Heart right ventricle (tissue), 16 donors: ENCODE measurements at regions not wholly inside any gene's neighbourhood (a gene's known extent, or its start where the extent isn't known, plus 50 kb on each side); places are given as distances from the start of the nearest gene placed in this dataset.

ENCODE experiments used
- ATAC-seq, 8 donors: fragments of 200-7000 bp; cut with Tn5 transposase; one replicate each; pipeline ENCODE4 v1.9.1; 2020; ENCODE audit warnings: mild to moderate bottlenecking in 8 of 8, moderate library complexity in 8 of 8, moderate number of reproducible peaks in 1 of 8
- DNase-seq, 2 donors: peaks; one replicate each; pipeline ENCODE4 v3.0.0-alpha.2; 2020
- H3K27ac ChIP-seq, 10 donors: fragments of 200-600 bp; sonication (generic) in 2 of 10; one replicate each; pipeline versions ENCODE4 v1.5.0 to v1.8.0; 2020 to 2022; ENCODE audit warnings: mild to moderate bottlenecking in 3 of 10
- H3K27me3 ChIP-seq, 7 donors: fragments of 200-600 bp; one replicate each; pipeline ENCODE4 v1.8.0; 2021 to 2022; ENCODE audit warnings: mild to moderate bottlenecking in 2 of 7
- H3K36me3 ChIP-seq, 9 donors: fragments of 200-600 bp; sonication (generic) in 1 of 9; one replicate each; pipeline versions ENCODE4 v1.5.0 to v1.8.0; 2020 to 2022; ENCODE audit warnings: mild to moderate bottlenecking in 2 of 9
- H3K4me1 ChIP-seq, 9 donors: fragments of 200-600 bp; sonication (generic) in 1 of 9; one replicate each; pipeline versions ENCODE4 v1.5.0 to v1.8.0; 2020 to 2022; ENCODE audit warnings: mild to moderate bottlenecking in 4 of 9
- H3K4me3 ChIP-seq, 10 donors: fragments of 200-600 bp; sonication (generic) in 2 of 10; one replicate each; pipeline versions ENCODE4 v1.5.0 to v1.8.0; 2020 to 2022; ENCODE audit warnings: mild to moderate bottlenecking in 7 of 10, moderate library complexity in 2 of 10
- H3K9me3 ChIP-seq, 11 donors: fragments of 200-600 bp in 10 of 11; sonication (generic) in 2 of 11; one replicate each; pipeline versions ENCODE4 v1.5.0 to v1.8.0; 2013 to 2022; ENCODE audit warnings: mild to moderate bottlenecking in 2 of 11, control low read depth in 1 of 11, moderate library complexity in 1 of 11
- WGBS, 2 donors: extraction: QIAGEN DNeasy Blood & Tissue Kit; methylation state at CpG; one replicate each; pipeline ENCODE4 v1.1.7; 2013; ENCODE audit warnings: inconsistent platforms in 1 of 2; 5-methylcytosine and 5-hydroxymethylcytosine counted together
- intact Hi-C, 10 donors: fragments of 100-400 bp; cut with DNase I; formaldehyde crosslinking; loops; one replicate each; pipeline versions ENCODE4 v1.11.1 to v1.14.2; 2022
- TF ChIP-seq, protein P1 (sequence below), 9 donors: fragments of 200-600 bp; sonication (generic) in 2 of 9; IDR thresholded peaks; one replicate each; pipeline versions ENCODE4 v1.5.0 to v1.8.0; 2021 to 2022; ENCODE audit warnings: antibody characterized with exemption in 9 of 9, mild to moderate bottlenecking in 5 of 9, moderate library complexity in 1 of 9
- donor health status: Arrhythmogenic right ventricular cardiomyopathy.
- donor health status: ischemic (EF 13 %, LVEDD 7.1; RV severe dilation, severe dysfunction).
- donor health status: healthy with polysubstance abuse.
- donor health status: DM: no; HTN: yes; CAD: no.
- donor health status: DM: no; HTN: no; CAD: no.
- donor health status: ischemic (EF 25% LVEDD 6.9; RV normal size, moderate dysfunction).
- donor health status: ischemic (EF 25% LVEDD 5.7; RV mildly dilated, moderate dysfunction).
- donor health status: healthy.
- donor health status: DM: yes; HTN: yes; CAD: no.
- donor health status: Ischemic cardiomyopathy.
- donor health status: ischemic (EF 35%, LVEDD 5.7; RV mildly dilated, moderate dysfunction).
- donor health status: nonischemic (EF 11% LVEDD 7.7; RV severe dilation, severe dysfunction).
- donor health status: DM: yes; HTN: yes; CAD: no.
- donor health status: PGD.
- donor health status: ischemic (EF 29% LVEDD 5.4; RV normal size, mild dysfunction).
- donor health status: nonischemic (EF 23%, LVEDD 6.1; RV moderate dilation, normal function).

DNA sequence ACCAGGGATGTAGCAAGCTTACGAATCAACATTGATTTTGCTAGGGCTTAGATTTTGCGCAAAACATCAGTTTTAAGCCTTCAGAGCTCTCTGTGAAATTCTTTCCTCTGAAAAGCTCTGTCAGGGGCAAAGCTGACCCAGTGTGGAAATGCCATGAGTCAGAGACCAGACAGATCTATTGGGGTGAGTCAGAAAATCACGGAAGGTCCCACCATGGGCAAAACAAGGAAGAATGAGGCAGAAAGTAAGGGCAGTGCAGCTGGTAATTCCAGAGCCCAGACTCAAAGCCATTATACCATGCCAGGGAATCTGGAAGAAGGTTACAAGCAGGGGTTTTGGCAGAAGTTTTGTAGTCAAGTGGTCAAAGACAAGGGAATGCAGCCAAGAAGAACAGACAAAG lies 256.6 kb upstream of the CTAGE1 start:
- H3K36me3 ChIP-seq: no peaks in the 10 kb centered on the region
- TF ChIP-seq, protein P1, sequence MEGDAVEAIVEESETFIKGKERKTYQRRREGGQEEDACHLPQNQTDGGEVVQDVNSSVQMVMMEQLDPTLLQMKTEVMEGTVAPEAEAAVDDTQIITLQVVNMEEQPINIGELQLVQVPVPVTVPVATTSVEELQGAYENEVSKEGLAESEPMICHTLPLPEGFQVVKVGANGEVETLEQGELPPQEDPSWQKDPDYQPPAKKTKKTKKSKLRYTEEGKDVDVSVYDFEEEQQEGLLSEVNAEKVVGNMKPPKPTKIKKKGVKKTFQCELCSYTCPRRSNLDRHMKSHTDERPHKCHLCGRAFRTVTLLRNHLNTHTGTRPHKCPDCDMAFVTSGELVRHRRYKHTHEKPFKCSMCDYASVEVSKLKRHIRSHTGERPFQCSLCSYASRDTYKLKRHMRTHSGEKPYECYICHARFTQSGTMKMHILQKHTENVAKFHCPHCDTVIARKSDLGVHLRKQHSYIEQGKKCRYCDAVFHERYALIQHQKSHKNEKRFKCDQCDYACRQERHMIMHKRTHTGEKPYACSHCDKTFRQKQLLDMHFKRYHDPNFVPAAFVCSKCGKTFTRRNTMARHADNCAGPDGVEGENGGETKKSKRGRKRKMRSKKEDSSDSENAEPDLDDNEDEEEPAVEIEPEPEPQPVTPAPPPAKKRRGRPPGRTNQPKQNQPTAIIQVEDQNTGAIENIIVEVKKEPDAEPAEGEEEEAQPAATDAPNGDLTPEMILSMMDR (IDR thresholded peaks at IDR 0.05): no peak
- H3K4me3 ChIP-seq: no peak overlapping the region
- DNase-seq (no peak), ATAC-seq (no peak)
- peaks cover 0 to 3% (median 0%) of the 10 kb centered on the region in 9 donors for H3K4me1 ChIP-seq
- WGBS, 2 donors: 87 to 92% methylated on average over 3 of the region's 3 CpGs
- H3K9me3 ChIP-seq: peaks cover 0 to 9% (median 0%) of the 10 kb centered on the region in 11 donors
- H3K27ac ChIP-seq: no peak overlapping the region
- intact Hi-C loops: no loop called here
- H3K27me3 ChIP-seq: no peaks in the 10 kb centered on the region

DNA sequence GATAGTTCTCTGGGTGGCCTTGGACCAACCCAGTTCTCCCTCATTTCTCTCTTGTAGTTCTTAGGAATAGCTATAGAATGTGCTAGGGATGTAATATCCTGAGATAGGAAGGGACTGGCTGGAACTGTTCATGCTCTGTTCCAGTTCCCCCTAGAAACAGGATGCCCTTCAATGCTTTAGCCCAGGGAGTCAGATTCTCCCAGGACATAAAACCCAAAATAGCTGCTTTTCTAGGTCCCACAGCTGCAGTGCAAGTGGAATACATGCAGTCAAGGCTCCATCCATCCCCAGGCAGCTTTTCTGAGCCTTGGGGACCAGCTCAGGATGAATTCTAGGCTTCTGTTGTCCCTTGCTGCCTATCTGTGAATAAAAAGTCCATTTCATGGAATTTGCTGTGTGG lies 257.3 kb upstream of the CTAGE1 start:
- intact Hi-C loops: no loop called here
- H3K4me3 ChIP-seq: no peak overlapping the region
- DNase-seq (no peak), ATAC-seq (no peak)
- H3K9me3 ChIP-seq: peaks cover 0 to 9% (median 0%) of the 10 kb centered on the region in 11 donors
- H3K27me3 ChIP-seq: no peaks in the 10 kb centered on the region
- TF ChIP-seq, protein P1 (IDR thresholded peaks at IDR 0.05): no peak
- H3K27ac ChIP-seq: no peak overlapping the region
- no peaks in the 10 kb centered on the region for H3K36me3 ChIP-seq
- H3K4me1 ChIP-seq: peaks cover 0 to 3% (median 0%) of the 10 kb centered on the region in 9 donors

DNA sequence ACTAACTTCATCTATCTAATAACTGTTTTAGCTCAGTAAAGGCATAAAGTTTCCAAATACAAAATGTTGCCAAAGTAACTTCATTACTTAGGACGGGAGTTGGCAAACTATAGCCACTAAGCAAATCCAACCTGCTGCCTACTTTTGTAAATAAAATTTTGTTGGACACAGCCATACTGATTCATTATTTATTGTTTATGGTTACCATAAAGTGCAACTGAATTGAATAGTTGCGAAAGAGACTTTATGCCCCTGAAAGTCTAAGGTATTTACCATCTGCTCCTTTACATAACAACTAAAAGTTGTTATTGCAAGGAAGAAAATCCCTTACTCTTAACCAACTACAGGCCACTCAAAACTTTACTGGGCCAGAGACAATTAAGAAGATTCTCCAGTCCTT lies 256.7 kb upstream of the RBBP8 start:
- WGBS, 2 donors: 82 to 96% methylated on average over 2 of the region's 2 CpGs
- intact Hi-C loops: no loop called here
- Histone ChIP-seq H3K27ac (no peak overlapping the region), H3K4me3 (no peak overlapping the region), H3K4me1 (peaks cover 0 to 3% (median 0%) of the 10 kb centered on the region in 9 donors), H3K27me3 (no peaks in the 10 kb centered on the region), H3K36me3 (no peaks in the 10 kb centered on the region), H3K9me3 (peaks cover 0 to 9% (median 0%) of the 10 kb centered on the region in 11 donors)
- TF ChIP-seq, protein P1 (IDR thresholded peaks at IDR 0.05): no peak
- DNase-seq (no peak), ATAC-seq (no peak)

DNA sequence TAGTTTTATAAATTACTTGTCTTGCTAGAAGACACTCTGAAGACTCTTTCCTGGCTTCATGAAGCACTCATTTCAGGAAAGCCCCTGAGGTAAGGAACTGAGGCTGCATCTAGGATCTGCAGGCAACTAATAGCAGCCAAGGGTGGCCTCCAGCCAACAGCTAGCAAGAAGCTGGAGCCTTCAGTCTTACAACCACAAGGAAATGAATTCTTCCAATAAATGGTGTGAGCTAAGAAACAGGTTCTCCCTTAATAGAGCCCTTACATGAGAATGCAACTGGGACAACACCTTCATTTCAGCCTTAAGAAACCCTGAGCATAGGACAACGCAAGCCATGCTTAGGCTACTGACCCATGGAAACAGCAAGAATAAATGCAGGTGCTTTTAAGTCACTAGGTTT lies 254.6 kb upstream of the RBBP8 start:
- intact Hi-C loops: no loop called here
- WGBS, 2 donors: 91 to 93% methylated on average over 1 of the region's 1 CpG

More for the DNA sequence above, 254.6 kb upstream of the RBBP8 start:
- Histone ChIP-seq H3K36me3 (no peaks in the 10 kb centered on the region), H3K4me1 (peaks cover 0 to 14% (median 8%) of the 10 kb centered on the region in 9 donors), H3K27me3 (no peaks in the 10 kb centered on the region), H3K9me3 (peaks cover 0 to 9% (median 0%) of the 10 kb centered on the region in 11 donors), H3K27ac (no peak overlapping the region), H3K4me3 (no peak overlapping the region)
- no peak for ATAC-seq
- no peak for DNase-seq
- TF ChIP-seq, protein P1 (IDR thresholded peaks at IDR 0.05): no peak
